Hematopoietic multipotent progenitor cell treated with erythropoietin and hydrocortisone succinate and interleukin-3 and kit ligand, for 8 days (in vitro differentiated cells): ENCODE measurements at regions not wholly inside any gene's neighbourhood (a gene's known extent, or its start where the extent isn't known, plus 50 kb on each side); places are given as distances from the start of the nearest gene placed in this dataset.
"Not testable (repeated sequence)": the region's sequence is repeated elsewhere in the genome, so short reads cannot be mapped to it uniquely, and the experiment has no call there.

Experiments used
- DNase-seq: peaks from one replicate; pipeline ENCODE4 v3.0.0-alpha.2; 2015

GRCh38 chr9:61523897-61524620 lies 334.2 kb downstream of the SPATA31A7 start:
- DNase-seq, result not testable (repeated sequence)

GRCh38 chr9:61525629-61526028 lies 335.8 kb downstream of the SPATA31A7 start:
- not testable (repeated sequence) for DNase-seq

- peak; percentile 0 for DNase-seq
Observed at GRCh38 chr9:61550101-61550748, 360.4 kb downstream of the SPATA31A7 start.

- not testable (repeated sequence) for DNase-seq
Observed at GRCh38 chr9:61571403-61572127, 381.7 kb downstream of the SPATA31A7 start.

GRCh38 chr9:61572364-61572763 lies 382.5 kb downstream of the SPATA31A7 start:
- not testable (repeated sequence) for DNase-seq

- not testable (repeated sequence) for DNase-seq
Observed at GRCh38 chr9:61573432-61573831, 383.6 kb downstream of the SPATA31A7 start.
